NK-92 treated with Interleukin-12 subunit alpha and Interleukin-12 subunit beta, amount 100 ng/mL, for 24 hours (cell line): ENCODE measurements at regions not wholly inside any gene's neighbourhood (a gene's known extent, or its start where the extent isn't known, plus 50 kb on each side); places are given as distances from the start of the nearest gene placed in this dataset.

Experiments
- DNase-seq: peaks from one replicate; lab custom pipeline; 2025; lab: John Stamatoyannopoulos, UW

DNA sequence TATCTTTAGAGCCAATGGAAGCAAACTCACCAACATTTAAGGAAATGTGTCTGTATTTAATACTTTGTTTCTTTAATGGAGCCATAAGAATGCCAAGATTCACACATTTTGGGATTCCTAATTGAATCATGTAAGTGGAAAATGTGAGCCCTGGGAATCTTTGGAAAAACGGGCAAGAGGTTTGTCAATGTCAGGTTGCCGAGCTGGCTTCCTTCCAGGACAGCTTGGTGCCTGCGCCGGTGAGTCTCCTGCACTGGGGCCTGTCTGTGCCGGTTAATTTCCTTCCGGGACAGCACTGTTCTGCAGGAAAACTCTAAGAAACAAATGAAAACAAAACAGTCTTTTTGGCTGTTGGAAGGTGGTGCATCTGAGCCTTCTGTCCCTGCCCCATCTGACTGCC, 210.6 kb downstream of the HAPSTR1 start:
- DNase-seq = no peak

DNA sequence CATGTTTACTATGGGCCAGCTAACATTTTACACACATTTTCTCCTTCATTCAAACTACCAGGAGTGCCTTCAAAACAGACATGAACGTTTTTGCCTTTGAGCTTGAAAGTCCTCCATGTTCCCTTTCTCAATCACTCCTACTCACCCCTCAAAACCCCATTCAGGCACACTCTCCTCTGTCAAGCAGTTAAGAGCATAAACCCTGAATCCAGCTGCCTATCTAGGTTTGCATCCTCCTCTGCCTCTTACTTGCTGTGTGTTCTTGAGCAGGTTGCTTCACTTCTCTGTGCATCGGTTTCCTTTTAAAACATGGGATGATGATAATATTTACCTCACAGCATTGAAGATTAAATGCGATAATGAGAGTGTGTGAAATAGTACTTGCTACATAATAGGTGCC, 215.3 kb downstream of the HAPSTR1 start:
- DNase-seq = no peak

DNA sequence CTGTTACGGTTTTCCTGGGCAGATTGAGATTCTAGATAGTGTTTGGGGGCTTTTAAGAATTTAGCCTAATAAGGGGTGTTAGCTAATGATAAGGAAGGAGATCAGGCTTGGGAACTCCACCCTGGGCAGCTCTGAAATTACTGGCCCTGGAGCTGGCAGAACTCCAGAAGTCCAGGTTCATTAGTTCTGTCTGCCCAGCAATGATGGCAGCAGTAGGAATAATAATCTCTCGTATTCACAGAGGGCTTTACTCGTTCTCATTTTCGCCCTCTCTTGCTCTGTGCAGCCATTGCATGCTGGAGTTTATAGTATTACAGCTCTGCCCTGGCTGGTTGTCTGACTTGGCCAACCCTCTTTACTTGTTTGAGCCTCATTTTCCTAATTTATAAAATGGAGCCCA, 216.0 kb downstream of the HAPSTR1 start:
- DNase-seq = no peak

DNA sequence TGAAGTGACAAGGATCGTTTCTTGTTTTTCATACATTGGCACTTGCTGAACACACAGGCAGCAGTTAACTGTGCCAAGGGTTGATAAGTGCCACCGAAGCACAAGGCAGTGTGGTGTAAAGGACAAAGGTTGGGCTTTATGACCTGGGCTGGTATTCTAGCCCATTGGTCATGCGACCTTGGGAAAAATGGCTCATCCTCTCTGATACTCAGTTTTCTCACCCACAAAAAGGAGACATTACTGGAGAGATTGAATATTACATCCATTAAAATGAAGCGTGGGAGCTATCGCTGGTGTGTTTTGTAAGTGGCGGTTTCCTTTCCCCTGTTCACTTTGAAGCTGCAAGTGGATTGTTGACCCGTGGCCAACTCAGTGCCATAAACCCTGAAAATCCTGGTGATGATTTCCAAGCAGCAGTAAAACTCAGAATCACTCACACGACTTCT, 216.9 kb downstream of the HAPSTR1 start:
- no peak for DNase-seq

DNA sequence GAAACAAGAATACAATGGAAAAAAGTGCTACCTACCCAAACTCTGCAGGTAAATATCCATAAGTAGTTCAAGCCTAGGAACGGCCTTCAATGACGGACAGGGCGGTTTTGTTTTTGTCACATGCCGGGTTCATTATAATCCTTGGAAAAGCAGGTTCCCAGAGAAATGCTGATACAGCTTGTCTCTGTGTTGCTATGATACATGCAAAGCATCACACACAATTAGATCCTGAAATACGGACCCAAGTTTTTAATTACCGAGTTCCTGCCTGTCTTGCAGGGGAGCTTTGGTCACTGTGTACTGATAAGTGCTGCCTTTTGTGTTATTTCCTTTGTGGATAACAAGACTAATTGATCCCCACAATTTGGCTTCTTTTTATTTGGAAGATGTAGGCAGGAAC, 217.4 kb downstream of the HAPSTR1 start:
- no peak for DNase-seq

DNA sequence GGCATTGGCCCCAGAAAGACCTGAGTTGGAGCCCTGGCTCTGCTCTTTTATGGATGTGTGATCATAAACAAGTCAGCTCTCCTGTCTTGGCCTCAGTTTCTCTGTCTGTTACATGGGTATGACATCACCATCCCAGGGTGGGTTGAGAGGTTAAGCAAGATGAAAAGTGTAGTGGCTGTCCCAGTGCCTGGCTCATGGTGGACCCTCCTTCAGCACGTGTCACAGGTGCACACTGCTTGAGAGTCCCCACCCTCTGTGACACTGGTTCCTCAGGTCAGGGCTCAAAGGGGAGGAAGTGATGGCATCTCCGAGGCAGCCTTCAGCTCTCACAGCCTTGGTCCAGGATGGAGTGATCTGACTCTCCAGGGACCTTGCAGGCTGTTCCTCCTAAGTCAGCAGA, 218.4 kb downstream of the HAPSTR1 start:
- no peak for DNase-seq

DNA sequence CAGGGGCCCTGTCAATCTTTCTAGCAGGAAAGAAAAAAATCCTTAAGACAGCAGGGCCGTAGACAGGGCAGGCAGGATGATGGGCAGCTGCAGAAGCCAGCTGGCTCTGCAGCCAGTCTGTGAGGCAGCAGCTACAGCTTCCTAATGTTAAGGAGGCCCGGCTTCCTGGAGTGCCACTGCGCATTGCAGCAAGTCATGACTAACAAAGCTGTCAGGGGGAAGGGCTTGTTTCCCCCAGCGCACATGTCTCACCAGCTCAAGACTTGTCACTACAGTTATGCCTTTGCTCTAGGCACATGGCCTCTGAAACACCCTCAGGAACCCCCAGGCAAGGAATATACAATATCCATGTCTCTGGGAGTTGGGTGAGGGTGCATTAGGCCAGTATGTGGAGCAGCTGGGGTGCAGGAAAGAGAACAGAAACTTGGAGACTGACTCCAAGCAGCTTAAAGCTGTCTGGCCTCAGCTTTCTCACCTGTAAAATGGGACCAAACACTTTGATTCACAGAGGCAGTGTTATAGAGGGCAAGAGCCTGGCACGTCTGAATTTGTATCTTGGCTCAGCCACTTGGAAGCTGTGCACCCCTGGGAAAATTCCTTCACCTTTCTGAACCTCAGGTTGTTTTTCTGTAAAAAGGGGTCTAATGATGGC, 220.0 kb downstream of the HAPSTR1 start:
- DNase-seq = peak; percentile 43

DNA sequence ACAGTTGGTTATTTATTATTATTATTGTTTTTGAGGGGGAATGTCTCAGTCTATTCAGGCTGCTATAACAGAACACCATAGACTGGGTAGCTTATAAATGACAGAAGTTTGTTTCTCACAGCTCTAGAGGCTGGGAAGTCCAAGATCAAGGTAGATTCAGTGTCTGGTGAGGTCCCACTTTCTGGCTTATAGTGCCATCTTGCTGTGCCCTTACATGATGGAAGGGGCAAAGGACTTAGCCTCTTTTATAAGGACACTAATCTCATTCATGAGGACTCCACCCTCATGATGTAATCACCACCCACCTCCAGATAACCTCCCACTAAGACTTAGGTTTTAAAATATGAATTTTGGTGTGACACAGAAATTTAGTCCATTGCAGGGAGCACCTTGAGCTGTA, 224.6 kb downstream of the HAPSTR1 start:
- DNase-seq = no peak

DNA sequence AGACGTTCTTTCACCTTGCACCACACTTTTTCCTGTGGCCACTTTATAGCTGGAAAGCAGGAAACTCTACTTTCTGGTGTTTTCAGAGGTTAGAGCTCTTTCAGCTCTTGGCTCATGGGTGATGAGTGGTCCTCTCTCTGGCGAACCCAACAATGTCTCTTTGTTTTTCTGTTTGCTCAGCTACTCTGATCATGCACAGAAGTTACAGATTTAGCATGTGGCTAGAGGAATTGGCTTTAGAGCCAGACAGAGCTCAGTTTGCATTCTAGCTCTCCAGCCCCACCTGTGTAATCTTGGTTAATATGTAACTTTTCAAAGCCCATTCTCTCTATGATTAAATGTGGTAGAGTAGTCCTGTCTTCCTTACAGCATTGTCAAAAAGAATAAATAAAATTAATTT, 225.2 kb downstream of the HAPSTR1 start:
- no peak for DNase-seq

DNA sequence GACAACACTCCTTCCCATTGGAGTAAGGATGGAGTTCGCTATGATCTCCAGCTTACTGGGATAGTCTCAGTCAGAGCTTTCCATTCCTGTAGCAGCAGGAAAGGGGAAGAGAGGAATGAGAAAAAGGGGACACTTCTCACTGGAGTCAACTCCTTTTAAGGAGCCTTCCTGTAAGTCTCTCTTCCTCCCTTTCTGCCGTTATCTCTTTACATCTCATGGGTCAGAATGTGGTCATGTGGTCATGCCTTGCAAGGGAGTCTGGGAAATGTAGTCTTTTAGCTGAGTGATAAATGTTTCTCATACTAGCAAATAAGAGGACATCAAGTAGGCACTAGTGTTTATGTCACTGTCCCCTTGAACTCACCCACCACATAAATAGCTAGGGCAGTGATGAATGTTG, 227.3 kb downstream of the HAPSTR1 start:
- no peak for DNase-seq

DNA sequence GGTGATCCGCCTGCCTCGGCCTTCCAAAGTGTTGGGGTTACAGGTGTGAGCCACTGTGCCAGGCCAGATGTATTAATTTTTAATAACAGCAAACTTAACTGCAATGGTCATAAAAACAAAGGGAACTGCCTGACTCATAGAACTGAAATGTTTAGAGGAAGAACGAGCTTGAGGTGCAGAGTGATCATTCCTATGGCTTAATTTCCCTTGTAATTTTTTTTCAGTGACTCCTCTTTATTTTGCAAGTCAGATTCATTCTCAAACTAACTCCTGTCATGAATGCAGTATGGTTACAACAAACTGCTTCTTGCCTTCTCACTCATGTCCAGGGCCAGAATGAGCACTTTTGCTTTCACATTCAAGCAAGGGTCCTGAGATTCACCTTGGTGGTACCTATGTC, 231.3 kb downstream of the HAPSTR1 start:
- no peak for DNase-seq

DNA sequence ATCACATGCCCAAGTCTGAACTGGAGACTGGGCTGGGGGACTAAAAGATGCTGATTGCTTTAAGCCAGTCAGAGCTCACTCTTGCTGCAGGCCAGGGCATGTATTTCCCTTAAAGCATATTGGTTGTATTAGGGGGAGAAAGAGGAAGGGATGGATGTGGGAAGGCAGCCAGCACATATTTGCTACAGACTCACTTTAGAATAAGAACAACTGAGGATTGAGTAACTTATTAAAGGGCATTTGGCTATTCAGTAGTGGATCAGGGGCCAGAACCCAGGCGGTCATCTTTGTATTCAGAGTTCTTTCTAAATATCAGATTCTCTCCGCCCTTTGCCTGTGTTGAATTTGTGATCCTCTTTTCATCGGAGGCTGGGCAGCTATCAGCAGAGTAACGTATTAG, 231.7 kb downstream of the HAPSTR1 start:
- DNase-seq = no peak

DNA sequence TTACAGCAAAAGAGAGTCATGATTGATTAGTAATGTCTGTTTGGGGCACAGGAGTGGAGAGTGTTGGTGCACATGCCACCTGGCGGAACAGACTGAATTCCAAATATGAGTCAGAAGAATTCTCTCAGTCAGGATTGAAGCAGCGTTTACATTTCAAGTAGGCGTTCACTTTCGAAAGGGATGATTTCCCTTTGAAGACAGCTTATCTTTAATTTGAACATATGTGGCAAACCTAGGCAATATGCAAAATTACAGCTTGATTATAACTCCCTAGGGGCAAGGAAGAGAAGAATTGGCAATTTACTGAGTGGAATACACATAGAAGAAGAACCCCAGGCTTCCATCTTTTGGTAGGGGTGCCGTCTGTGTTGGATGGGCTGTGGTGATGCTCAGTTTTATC, 235.8 kb downstream of the HAPSTR1 start:
- DNase-seq = no peak

DNA sequence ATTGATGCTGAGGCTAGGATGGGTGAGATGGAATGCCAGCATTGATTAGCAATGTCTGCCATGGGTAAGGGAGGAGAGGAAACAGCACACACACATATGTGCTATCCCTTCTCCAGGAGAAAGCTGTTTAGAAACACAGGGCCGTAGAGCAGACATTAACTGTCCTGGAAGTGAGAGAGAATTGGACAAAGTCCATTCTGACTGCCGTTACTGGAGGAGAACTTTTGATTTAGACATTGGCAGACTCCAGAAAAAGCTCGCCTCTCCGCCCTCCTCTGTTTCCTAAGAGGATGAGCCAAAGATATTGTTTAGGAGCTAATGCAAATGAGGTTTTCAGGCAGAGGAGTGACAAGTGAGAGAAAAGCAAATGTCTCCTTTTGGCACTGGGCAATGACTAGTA, 237.0 kb downstream of the HAPSTR1 start:
- DNase-seq = no peak

DNA sequence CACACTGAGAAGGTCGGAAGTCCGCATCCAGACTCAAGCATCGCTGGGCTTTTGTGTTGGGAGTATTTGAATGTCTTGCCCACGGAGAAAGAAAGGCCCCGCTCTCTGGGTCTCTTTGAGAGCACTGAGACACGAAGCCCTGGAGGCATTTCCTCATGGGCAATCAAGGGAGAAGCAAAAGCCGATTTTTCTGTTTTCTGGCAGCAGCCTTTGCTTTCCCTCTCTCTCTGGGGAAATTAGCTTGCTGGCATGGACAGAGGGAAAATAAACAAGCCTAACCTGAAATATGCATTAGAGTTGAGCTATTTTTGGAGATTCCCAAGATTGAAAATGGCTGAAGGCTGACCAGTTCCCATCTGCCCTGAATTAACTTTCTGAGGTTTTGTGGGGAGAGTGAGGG, 238.7 kb downstream of the HAPSTR1 start:
- no peak for DNase-seq

DNA sequence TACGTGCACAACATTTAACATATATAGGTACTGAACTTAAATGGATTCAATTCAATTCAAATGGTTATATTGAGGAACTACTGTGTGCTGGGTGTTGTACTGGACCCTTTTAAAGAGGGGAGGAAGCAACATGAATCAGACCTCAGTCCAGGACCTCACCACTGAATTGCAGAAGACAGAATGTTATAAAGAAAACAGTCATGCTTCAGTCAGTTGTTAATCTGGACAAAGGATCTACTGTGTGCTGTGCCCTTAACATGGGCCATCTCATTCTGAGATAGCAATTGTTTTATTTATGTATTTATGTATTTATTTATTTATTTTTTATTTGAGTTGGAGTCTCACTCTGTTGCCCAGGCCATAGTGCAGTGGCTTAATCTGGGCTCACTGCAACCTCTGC, 240.1 kb downstream of the HAPSTR1 start:
- DNase-seq = no peak

DNA sequence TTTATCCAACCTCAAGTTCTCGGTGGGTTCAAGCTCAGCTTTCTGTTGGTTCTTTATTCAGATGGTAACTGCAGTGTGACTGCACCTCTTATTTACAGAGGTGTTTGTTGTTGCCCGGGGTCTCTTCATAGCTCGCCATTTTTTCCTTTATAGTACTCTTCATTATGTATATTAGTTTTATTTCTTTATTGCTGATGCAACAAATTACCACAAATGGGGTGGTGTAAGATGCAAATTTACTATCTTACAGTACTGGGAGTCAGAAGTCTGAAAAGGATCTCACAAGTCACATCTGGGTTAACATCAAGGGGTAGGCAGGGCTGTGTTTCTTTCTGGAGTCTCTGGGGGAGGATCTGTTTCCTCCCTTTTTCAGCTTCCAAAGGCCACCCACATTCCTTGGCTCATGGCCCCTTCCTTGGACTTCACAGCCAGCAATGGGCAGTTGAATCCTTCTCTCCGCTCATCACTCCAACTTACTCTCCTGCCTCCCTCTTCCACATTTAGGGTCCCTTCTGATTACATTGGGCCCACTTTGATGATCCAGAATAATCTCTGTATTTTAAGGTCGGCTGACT, 241.2 kb downstream of the HAPSTR1 start:
- no peak for DNase-seq

DNA sequence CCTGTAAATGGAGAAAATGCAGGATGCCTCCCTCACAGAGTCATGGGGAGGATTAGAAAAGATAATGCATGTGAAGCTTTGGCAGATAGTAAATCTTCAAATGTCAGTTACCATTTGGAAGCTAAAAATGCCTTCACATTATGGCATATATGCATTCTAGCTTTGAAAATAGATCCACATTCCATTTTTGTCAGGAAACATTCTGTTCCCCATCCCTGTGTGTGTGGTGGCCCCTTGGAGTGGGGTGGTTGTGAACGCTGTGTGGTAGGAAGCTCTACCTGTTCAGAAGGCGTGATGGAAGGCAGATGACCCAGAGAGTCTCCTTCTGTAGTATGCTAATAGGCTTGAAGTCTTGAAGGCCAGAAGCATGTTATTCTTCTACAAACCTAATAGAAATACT, 242.0 kb downstream of the HAPSTR1 start:
- DNase-seq = no peak

DNA sequence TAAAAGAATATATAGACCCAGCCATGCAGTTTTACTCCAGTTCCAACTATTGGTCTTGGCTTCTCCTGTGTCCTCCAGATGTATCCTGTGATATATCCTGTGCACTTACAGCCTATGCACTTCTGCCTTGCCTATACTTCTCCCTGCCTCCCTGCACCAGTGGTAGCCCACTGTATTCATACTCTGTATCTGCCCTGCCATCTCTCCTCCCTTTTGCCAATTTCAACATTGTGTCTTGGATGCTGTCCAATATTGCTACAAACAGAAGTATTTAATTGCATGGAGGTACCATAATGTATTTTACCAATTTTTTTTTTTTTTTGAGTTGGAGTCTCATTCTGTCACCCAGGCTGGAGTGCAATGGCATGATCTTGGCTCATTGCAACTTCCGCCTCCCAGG, 242.7 kb downstream of the HAPSTR1 start:
- no peak for DNase-seq

DNA sequence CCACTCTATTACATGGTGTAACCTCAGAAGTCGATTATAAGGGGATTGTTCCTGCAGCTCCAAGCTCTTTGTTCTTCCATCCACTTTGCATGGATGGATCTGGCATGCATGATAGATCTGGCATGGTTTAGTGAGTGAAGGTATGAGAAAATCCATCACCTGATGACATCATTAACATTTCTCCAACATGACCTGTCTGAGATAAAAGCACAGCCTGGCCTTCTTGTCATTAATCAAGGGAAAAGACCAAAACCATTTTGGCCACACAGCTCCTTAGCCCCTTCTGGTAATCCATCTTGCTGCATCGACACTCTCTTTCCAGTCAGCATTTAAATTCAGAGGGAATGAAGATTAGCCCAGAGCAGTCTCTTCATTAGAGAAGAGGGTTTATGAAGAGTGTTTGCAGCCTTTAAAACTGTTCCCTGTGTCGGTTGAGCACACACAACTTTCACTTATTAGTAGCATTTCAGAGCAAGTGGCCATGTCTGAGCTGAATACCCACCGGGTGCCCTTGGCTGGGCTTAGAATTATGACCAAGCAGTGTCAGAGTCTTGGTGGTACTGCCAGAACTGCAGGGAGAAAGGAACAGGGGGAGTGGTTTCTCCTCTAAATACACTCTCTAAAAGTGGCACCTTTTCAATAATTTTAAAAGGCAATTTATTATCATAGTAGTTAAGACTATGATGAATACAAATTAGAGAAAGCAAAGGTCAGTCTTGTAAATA, 246.0 kb downstream of the HAPSTR1 start:
- DNase-seq = no peak

DNA sequence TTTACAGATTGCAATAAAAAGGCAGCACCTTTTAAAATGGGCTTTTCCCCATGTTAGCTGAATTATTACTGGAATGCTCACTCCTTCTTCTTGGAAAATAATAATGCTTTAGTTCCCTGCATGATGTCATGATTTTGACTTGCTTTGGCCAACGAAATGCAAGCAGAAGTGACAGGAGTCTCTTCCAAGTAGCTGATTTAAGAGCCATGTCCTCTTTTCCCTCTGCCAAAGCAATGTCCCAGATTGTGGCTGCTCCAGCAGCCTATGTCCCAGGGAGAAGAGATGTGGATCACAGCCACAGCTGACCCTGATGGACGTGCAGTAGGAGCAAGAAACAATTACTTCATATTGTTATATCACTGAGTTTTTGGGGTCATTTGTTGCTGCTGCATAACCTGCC, 246.6 kb downstream of the HAPSTR1 start:
- DNase-seq = no peak

DNA sequence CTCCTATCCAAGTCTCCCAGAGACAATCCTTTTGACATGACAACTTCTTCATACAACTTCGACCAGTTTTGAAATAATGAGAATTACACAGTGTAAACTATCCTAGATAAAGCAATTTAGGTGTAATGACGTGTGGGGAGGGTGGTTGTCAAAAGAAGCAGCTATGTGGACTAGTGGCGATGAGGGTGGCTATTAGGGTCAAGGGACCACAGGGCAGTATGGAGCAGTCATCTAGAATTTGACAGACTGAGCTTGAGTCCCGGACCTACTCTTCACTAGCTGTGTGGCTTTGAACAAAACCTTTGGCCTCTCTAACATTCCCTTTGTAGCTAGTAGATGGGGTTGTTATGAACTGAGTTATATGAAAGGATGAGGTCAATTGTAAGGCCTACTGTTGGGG, 247.1 kb downstream of the HAPSTR1 start:
- DNase-seq = no peak

DNA sequence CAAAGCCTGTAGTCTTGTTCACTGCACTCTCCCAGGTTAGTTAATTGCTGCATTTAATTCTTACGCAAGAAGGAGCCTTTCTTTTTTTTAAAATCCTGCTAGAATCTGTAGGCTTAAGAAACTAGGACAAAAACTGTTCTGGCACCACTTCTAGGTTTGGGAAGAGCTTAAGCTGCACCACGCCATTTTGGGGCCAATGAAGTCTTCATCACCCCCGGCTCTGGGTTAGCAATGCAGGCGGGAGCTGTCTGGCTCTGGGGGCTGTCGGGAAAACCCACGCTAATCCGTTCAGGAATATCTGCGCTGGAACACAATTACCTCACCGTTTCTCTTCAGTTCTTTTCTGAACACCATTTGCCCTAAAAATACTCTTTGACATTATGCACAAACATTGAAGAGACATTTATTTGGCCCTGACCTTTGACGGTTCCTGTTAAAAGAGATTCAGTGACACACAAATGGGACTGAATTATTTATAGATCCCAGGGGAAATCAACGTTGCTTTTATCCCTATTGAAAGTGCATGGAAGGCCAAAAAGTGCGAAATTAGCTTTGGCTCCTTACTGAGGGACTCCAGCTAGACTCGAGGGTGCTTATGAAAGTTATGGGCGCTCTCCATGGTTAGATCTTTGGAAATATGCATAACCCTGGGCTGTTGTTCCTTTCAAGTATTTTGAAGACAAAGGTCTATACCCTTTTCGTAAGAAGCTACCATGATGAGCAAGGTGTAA, 249.2 kb downstream of the HAPSTR1 start:
- no peak for DNase-seq
